Pancreas (tissue), 10 donors: ENCODE measurements at regions not wholly inside any gene's neighbourhood (a gene's known extent, or its start where the extent isn't known, plus 50 kb on each side); places are given as distances from the start of the nearest gene placed in this dataset.
A peak's percentile ranks its signal among the peaks of the same experiment; 100 is the strongest.
"Not testable (repeated sequence)": the region's sequence is repeated elsewhere in the genome, so short reads cannot be mapped to it uniquely, and the experiment has no call there.

Source experiments
- ATAC-seq, 4 donors: fragments of 200-7000 bp; cut with Tn5 transposase; one replicate each; pipeline versions ENCODE4 v1.8.0 to v1.9.1; 2020; ENCODE audit warnings: mild to moderate bottlenecking in 4 of 4, moderate library complexity in 4 of 4
- DNase-seq, 6 donors: peaks; one replicate each; pipeline ENCODE4 v3.0.0-alpha.2; 2020
- FAIRE-seq: peaks from 2 replicates; lab custom pipeline; 2012; peaks lifted over from hg19 to GRCh38; lab: Jason Lieb, UNC
- H3K27ac ChIP-seq, 4 donors: fragments of 200-600 bp; sonication (generic); 1 replicate in 3 of 4; 2 replicates in 1 of 4; pipeline versions ENCODE4 v1.5.0 to v1.8.0; 2020
- H3K27me3 ChIP-seq, 4 donors: fragments of 200-600 bp; one replicate each; pipeline ENCODE4 v1.8.0; 2021
- H3K36me3 ChIP-seq, 3 donors: fragments of 200-600 bp; sonication (generic) in 1 of 3; one replicate each; pipeline versions ENCODE4 v1.5.0 to v1.8.0; 2020 to 2021
- H3K4me1 ChIP-seq, 3 donors: fragments of 200-600 bp; one replicate each; pipeline ENCODE4 v1.8.0; 2021
- H3K4me3 ChIP-seq, 4 donors: fragments of 200-600 bp; sonication (generic) in 2 of 4; one replicate each; pipeline versions ENCODE4 v1.5.0 to v1.8.0; 2020 to 2021
- H3K9me3 ChIP-seq, 4 donors: fragments of 200-600 bp; one replicate each; pipeline ENCODE4 v1.8.0; 2021
- WGBS, 2 donors: extraction: QIAGEN DNeasy Blood & Tissue Kit; methylation state at CpG; one replicate each; pipeline ENCODE4 v1.1.7; 2013; 5-methylcytosine and 5-hydroxymethylcytosine counted together
- intact Hi-C, 3 donors: fragments of 100-400 bp; cut with DNase I; formaldehyde crosslinking; loops; one replicate each; pipeline versions ENCODE4 v1.11.1 to v1.14.2; 2022
- TF ChIP-seq, protein P1 (sequence below), 4 donors: fragments of 200-600 bp; sonication (generic) in 3 of 4; IDR thresholded peaks; one replicate each; pipeline versions ENCODE4 v1.5.0 to v1.8.0; 2021; ENCODE audit warnings: antibody characterized with exemption in 4 of 4
- donor health status: healthy with polysubstance abuse.
- donor health status: DM: no; HTN: no; CAD: no; lungs with moderate emphysema.
- donor health status: DM: no; HTN: no; CAD: no.
- donor health status: control.
- donor health status: control.
- donor health status: Bipolar disorder and iron deficiency.
- donor health status: DM: yes; HTN: yes; CAD: no.
- donor health status: DM: no; HTN: no; CAD: no.
- donor health status: DM: no; HTN: no; CAD: no.
- donor health status: DM: yes; HTN: yes; CAD: no.

DNA sequence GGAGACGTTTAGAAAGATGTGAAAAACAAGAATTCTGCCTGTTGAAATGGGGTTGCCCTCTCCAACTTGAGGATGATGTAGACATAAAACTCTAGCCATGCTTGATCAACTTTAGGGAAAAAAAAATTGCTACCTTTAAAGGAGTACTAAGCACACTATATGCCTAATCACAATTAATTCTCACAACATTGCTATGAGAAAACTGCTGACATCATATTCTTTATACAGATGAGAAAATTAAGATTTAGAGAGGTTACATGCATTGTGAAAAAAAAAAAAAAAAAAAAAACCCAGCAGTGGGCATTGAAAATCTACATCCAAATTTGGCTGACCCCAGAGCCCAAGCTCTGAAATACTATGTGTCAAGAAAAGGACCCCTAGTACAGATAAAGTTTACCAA is 617.2 kb upstream of the ADGRL2 start:
- DNase-seq (no peak), FAIRE-seq (no peak), ATAC-seq (no peak)
- TF ChIP-seq, protein P1, sequence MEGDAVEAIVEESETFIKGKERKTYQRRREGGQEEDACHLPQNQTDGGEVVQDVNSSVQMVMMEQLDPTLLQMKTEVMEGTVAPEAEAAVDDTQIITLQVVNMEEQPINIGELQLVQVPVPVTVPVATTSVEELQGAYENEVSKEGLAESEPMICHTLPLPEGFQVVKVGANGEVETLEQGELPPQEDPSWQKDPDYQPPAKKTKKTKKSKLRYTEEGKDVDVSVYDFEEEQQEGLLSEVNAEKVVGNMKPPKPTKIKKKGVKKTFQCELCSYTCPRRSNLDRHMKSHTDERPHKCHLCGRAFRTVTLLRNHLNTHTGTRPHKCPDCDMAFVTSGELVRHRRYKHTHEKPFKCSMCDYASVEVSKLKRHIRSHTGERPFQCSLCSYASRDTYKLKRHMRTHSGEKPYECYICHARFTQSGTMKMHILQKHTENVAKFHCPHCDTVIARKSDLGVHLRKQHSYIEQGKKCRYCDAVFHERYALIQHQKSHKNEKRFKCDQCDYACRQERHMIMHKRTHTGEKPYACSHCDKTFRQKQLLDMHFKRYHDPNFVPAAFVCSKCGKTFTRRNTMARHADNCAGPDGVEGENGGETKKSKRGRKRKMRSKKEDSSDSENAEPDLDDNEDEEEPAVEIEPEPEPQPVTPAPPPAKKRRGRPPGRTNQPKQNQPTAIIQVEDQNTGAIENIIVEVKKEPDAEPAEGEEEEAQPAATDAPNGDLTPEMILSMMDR (IDR thresholded peaks at IDR 0.05), result no peak
- intact Hi-C loops, result no loop called here
- 23 to 56% methylated on average over 1 of the region's 1 CpG for WGBS, 2 donors
- Histone ChIP-seq H3K4me3 (no peak overlapping the region), H3K9me3 (no peaks in the 10 kb centered on the region), H3K36me3 (no peaks in the 10 kb centered on the region), H3K27me3 (no peaks in the 10 kb centered on the region), H3K4me1 (no peaks in the 10 kb centered on the region), H3K27ac (no peak overlapping the region)

DNA sequence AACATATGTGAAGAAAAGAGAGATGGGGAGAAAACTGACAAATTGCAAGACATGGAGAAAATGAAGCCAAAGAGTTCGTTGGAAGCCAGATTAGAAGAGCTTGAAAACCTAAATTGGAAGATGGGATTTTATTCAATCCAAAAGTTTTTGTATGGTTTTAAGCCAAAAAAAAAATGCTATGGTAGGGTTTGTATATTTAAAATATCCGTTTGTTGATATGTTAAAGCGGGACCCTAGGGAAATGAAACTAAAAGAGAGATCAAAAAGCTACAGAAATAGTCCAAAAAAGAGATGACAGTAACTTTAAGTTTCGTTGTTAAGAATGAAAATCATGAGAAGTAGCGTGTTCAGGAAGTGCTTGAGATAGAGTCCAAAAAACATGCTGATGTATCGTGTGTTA is 617.7 kb upstream of the ADGRL2 start:
- TF ChIP-seq, protein P1 (IDR thresholded peaks at IDR 0.05), result no peak
- no peak for DNase-seq
- no peak overlapping the region for H3K27ac ChIP-seq
- 58 to 68% methylated on average over 6 of the region's 6 CpGs for WGBS, 2 donors
- no peak overlapping the region for H3K4me3 ChIP-seq
- no peaks in the 10 kb centered on the region for H3K36me3 ChIP-seq
- intact Hi-C loops, result no loop called here
- no peak for ATAC-seq
- FAIRE-seq, result no peak
- H3K27me3 ChIP-seq, result no peaks in the 10 kb centered on the region
- H3K9me3 ChIP-seq, result no peaks in the 10 kb centered on the region
- H3K4me1 ChIP-seq, result no peaks in the 10 kb centered on the region

DNA sequence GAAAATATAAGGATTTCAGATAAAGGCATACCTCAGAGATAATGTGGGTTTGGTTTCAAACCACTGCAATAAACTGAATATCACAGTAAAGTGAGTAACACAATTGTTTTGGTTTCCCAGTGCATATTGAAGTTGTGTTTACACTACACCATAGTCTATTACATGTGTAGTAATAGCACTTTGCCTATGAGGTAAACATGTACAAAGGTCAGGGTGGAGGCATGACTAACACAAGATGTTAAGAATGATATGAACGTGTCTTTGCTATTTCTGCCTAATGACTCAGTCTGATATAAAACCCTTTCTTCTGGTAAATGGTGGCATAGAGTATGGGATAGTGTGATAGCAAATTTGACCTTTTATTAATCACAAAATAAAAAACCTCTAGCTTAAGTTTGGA is 621.5 kb upstream of the ADGRL2 start:
- Histone ChIP-seq H3K27ac (no peak overlapping the region), H3K9me3 (no peaks in the 10 kb centered on the region), H3K27me3 (no peaks in the 10 kb centered on the region), H3K36me3 (no peaks in the 10 kb centered on the region), H3K4me1 (no peaks in the 10 kb centered on the region), H3K4me3 (no peak overlapping the region)
- 20 to 24% methylated on average over 1 of the region's 1 CpG for WGBS, 2 donors
- intact Hi-C loops, result no loop called here
- ATAC-seq (peak in 1 of 4 donors; percentile 29), FAIRE-seq (no peak), DNase-seq (no peak)
- TF ChIP-seq, protein P1 (IDR thresholded peaks at IDR 0.05), result no peak

DNA sequence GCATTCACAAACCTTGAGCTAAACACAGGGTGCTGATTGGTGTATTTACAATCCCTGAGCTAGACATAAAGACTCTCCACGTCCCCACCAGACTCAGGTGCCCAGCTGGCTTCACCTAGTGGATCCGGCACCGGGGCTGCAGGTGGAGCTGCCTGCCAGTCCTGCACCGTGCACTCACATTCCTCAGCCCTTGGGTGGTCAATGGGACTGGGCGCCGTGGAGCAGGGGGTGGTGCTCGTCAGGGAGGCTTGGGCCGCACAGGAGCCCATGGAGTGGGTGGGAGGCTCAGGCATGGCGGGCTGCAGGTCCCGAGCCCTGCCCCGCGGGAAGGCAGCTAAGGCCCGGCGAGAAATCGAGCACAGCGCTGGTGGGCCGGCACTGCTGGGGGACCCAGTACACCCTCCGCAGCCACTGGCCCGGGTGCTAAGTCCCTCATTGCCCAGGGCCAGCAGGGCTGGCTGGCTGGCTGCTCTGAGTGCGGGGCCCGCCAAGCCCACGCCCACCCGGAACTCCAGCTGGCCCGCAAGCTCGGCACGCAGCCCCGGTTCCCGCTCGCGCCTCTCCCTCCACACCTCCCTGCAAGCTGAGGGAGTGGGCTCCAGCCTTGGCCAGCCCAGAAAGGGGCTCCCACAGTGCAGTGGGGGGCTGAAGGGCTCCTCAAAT is 622.2 kb upstream of the ADGRL2 start:
- H3K4me3 ChIP-seq, H3K36me3 ChIP-seq, H3K27ac ChIP-seq, DNase-seq, ATAC-seq, FAIRE-seq, H3K4me1 ChIP-seq, intact Hi-C loops, H3K27me3 ChIP-seq, H3K9me3 ChIP-seq: not testable (repeated sequence)
- WGBS, 2 donors, result 86 to 92% methylated on average over 16 to 22 of the region's 30 CpGs

DNA sequence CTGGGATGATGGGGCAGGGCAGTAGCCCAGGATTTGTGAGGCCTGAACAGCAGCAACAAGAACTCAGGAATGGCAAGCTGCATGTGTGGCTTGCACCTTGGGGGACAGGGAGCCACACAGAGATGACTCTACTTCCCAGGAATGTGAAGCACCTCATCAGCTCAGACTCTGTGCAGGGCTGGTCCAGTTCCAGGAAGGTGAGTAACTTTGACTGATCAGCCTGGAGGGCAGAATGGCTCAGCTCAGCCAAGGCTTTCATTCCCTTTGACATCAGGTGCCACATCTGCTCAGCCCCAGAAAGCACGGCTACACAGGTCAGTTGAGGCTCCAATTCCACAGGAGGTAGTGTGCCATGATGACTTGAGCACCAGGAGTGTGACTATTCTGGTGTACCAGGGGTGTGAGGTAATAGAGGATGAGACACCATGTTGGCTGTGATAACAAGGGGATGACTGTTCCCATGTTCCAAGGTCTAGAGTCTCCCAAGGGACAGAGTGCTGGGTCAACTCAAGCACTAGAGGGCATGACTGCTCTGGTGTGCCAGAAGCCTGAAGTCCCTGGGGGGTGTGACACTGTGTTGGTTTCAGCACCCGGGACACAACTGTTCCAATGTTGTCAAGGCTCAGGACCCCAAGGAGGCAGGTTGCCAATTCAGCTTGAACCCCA is 625.8 kb upstream of the ADGRL2 start:
- WGBS, 2 donors, result 63 to 78% methylated on average over 2 of the region's 2 CpGs
- no peak overlapping the region for H3K4me3 ChIP-seq

More for the DNA sequence above, 625.8 kb upstream of the ADGRL2 start:
- peak in 1 of 4 donors; percentile 46 for ATAC-seq
- Histone ChIP-seq H3K36me3 (no peaks in the 10 kb centered on the region), H3K4me1 (no peaks in the 10 kb centered on the region), H3K27ac (no peak overlapping the region), H3K9me3 (no peaks in the 10 kb centered on the region), H3K27me3 (no peaks in the 10 kb centered on the region)
- DNase-seq, result peak in 2 of 6 donors; percentile 15 to 17
- TF ChIP-seq, protein P1 (IDR thresholded peaks at IDR 0.05), result no peak
- no peak for FAIRE-seq
- intact Hi-C loops, result no loop called here
